Endothelial cell of umbilical vein (primary cell): ENCODE measurements at regions not wholly inside any gene's neighbourhood (a gene's known extent, or its start where the extent isn't known, plus 50 kb on each side); places are given as distances from the start of the nearest gene placed in this dataset.

Experiments
- BruUV-seq: library from RNA; stranded (reverse); fragments of 400-500 nt; replicated peaks from 2 replicates; lab custom pipeline; 2021; lab: Mats Ljungman, UMichigan
- CTCF ChIA-PET: fragments of 300-600, 350-600 bp; sonication (Branson Sonifier 250); formaldehyde crosslinking; loops from one replicate; lab custom pipeline; 2021; ENCODE audit warnings: antibody characterized with exemption, inconsistent platforms; lab: Charles Lee
- POLR2A ChIA-PET: fragments of 300-600, 350-600 bp; sonication (Branson Sonifier 250); formaldehyde crosslinking; loops from one replicate; lab custom pipeline; 2021; ENCODE audit warnings: antibody characterized with exemption, inconsistent platforms; lab: Charles Lee
- DNase-seq: peaks from one replicate; pipeline ENCODE4 v3.0.0-alpha.2; 2011; ENCODE audit warnings: low read depth, low spot score
- FAIRE-seq: peaks from 2 replicates; lab custom pipeline; 2011; peaks lifted over from hg19 to GRCh38; lab: Jason Lieb, UNC
- H2AFZ ChIP-seq: 2 replicates; pipeline ENCODE4 v1.6.0; 2012; ENCODE audit warnings: low read depth, low read length, control low read depth, inconsistent platforms
- H3K27ac ChIP-seq: 2 replicates; pipeline ENCODE4 v1.5.1; 2011; ENCODE audit warnings: low read depth, mild to moderate bottlenecking, control low read depth, low read length, moderate library complexity; ENCODE audit not compliant: insufficient read depth
- H3K27me3 ChIP-seq, 2 experiments: 2 replicates each; pipeline versions ENCODE4 v1.6.0 to v1.6.1; 2011; ENCODE audit warnings: low read length in 2 of 2, mixed read lengths in 1 of 2; ENCODE audit not compliant: control insufficient read depth in 2 of 2, insufficient read depth in 2 of 2
- H3K36me3 ChIP-seq, 2 experiments: 2 replicates in 1 of 2; 3 replicates in 1 of 2; pipeline ENCODE4 v1.5.1; 2011; ENCODE audit warnings: low read length in 2 of 2, mild to moderate bottlenecking in 1 of 2, moderate library complexity in 1 of 2; ENCODE audit not compliant: control insufficient read depth in 2 of 2, insufficient read depth in 2 of 2; ENCODE audit errors: extremely low read depth in 1 of 2
- H3K4me1 ChIP-seq: 3 replicates; pipeline ENCODE4 v1.5.1; 2011; ENCODE audit warnings: mild to moderate bottlenecking, low read length; ENCODE audit not compliant: control insufficient read depth, insufficient read depth; ENCODE audit errors: extremely low read depth
- H3K4me2 ChIP-seq: 2 replicates; pipeline ENCODE4 v1.6.1; 2011; ENCODE audit warnings: low read length, control low read depth, mixed read lengths; ENCODE audit not compliant: insufficient read depth
- H3K4me3 ChIP-seq, 3 experiments: fragments of 200-600 bp in 1 of 3; sonication (generic), shearing (Covaris generic) in 1 of 3; replicated peaks in 1 of 3; 2 replicates each; pipeline ENCODE4 v1.5.1; 2011 to 2016; ENCODE audit warnings: control low read depth in 3 of 3, low read length in 3 of 3, mild to moderate bottlenecking in 2 of 3, inconsistent platforms in 1 of 3, low read depth in 1 of 3, moderate library complexity in 1 of 3; ENCODE audit not compliant: insufficient read depth in 1 of 3
- H3K79me2 ChIP-seq: 2 replicates; pipeline ENCODE4 v1.6.0; 2012; ENCODE audit warnings: low read length, inconsistent platforms; ENCODE audit not compliant: control insufficient read depth, insufficient read depth
- H3K9ac ChIP-seq: replicated peaks from 2 replicates; pipeline ENCODE3; 2011; ENCODE audit warnings: low read length, control low read depth; ENCODE audit not compliant: insufficient read depth; ENCODE audit errors: extremely low read depth
- H3K9me1 ChIP-seq: replicated peaks from 3 replicates; pipeline ENCODE4 v1.6.0; 2011; ENCODE audit warnings: mild to moderate bottlenecking, low read length; ENCODE audit not compliant: control insufficient read depth, insufficient read depth; ENCODE audit errors: extremely low read depth
- H3K9me3 ChIP-seq: replicated peaks from 2 replicates; pipeline ENCODE4 v1.5.1; 2012; ENCODE audit warnings: low read length, inconsistent platforms; ENCODE audit not compliant: control insufficient read depth, insufficient read depth
- H4K20me1 ChIP-seq: replicated peaks from 2 replicates; pipeline ENCODE3; 2011; ENCODE audit warnings: mild to moderate bottlenecking, low read length; ENCODE audit not compliant: control insufficient read depth, insufficient read depth; ENCODE audit errors: extremely low read depth
- CTCF ChIP-seq, 2 donors: IDR thresholded peaks; 1 replicate in 1 of 2; 2 replicates in 1 of 2; pipeline ENCODE4 v1.5.1; 2011; ENCODE audit warnings: low read length in 2 of 2, mild to moderate bottlenecking in 2 of 2, moderate library complexity in 2 of 2, control low read depth in 1 of 2, inconsistent platforms in 1 of 2, low read depth in 1 of 2; ENCODE audit not compliant: insufficient read depth in 1 of 2; ENCODE audit errors: extremely low read depth in 1 of 2
- EZH2 ChIP-seq: IDR thresholded peaks from 2 replicates; pipeline ENCODE4 v1.6.1; 2012; ENCODE audit warnings: borderline replicate concordance, low read depth, mild to moderate bottlenecking, moderate library complexity, low read length, inconsistent platforms; ENCODE audit not compliant: severe bottlenecking
- FOS ChIP-seq: IDR thresholded peaks from 2 replicates; pipeline ENCODE4 v1.6.1; 2011; ENCODE audit warnings: mild to moderate bottlenecking, low read length, moderate library complexity, borderline replicate concordance; ENCODE audit not compliant: insufficient read depth
- GATA2 ChIP-seq: IDR thresholded peaks from 2 replicates; pipeline ENCODE4 v1.7.0; 2011; ENCODE audit warnings: low read depth, mild to moderate bottlenecking, moderate library complexity, mixed read lengths, low read length; ENCODE audit not compliant: insufficient read length, insufficient read depth
- JUN ChIP-seq: IDR thresholded peaks from 2 replicates; pipeline ENCODE4 v1.6.1; 2011; ENCODE audit warnings: borderline replicate concordance, low read depth; ENCODE audit not compliant: insufficient read length, insufficient read depth
- MYC ChIP-seq: IDR thresholded peaks from one replicate; pipeline ENCODE4 v1.6.1; 2011; ENCODE audit warnings: mild to moderate bottlenecking, low read depth, low read length
- POLR2A ChIP-seq: IDR thresholded peaks from 2 replicates; pipeline ENCODE4 v1.6.1; 2012; ENCODE audit warnings: low read depth, mild to moderate bottlenecking, control low read depth, low read length
- POLR2AphosphoS5 ChIP-seq: IDR thresholded peaks from 2 replicates; pipeline ENCODE4 v1.6.1; 2012; ENCODE audit warnings: low read depth, mild to moderate bottlenecking, control low read depth, low read length, moderate library complexity; ENCODE audit not compliant: insufficient read depth
- dilution Hi-C: fragments of 300-500 bp; cut with MboI; formaldehyde crosslinking; loops from one replicate; pipeline ENCODE4 v1.15.0; 2019; ENCODE audit warnings: low sequenced_read_pairs; ENCODE audit not compliant: extremely low pct_ligation_motif_present
- intact Hi-C: fragments of 100-400 bp; cut with micrococcal nuclease; formaldehyde crosslinking; loops from one replicate; pipeline ENCODE4 v1.10.0; 2022
- TF ChIP-seq, protein P1 (sequence below): IDR thresholded peaks from 2 replicates; pipeline ENCODE4 v1.6.1; 2011; ENCODE audit not compliant: insufficient read depth, insufficient read length

DNA sequence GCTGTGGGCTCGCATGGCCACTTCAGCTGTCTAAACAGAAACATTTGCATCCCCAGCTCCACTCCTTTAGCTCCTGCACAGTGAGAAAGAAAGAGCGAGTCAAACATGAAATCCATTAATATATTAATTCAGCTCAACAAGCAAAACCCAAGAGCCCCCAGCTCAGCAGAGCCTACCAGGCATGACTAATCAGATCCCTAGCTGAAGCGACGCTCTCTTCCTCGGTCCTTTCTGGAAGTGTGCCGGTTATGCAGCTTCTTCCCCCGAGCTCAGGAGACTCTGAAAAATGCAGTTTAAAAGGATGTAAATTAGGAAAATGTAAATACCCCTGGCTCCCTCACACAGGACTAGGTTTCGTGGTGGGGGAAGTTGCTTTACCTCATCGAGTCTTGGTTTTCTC, 221.5 kb downstream of the ANKRD30B start:
- DNase-seq, result no peak
- Histone ChIP-seq H3K4me3 (no peak overlapping the region), H3K36me3 (no peaks in the 10 kb centered on the region), H4K20me1 (no peaks in the 10 kb centered on the region), H3K27ac (no peak overlapping the region), H3K9ac (no peak overlapping the region), H2AFZ (no peak overlapping the region), H3K79me2 (no peaks in the 10 kb centered on the region), H3K9me1 (no peaks in the 10 kb centered on the region), H3K4me1 (peaks cover 26% of the 10 kb centered on the region), H3K9me3 (no peaks in the 10 kb centered on the region), H3K4me2 (no peak overlapping the region), H3K27me3 (no peaks in the 10 kb centered on the region)
- dilution Hi-C loops, result no loop called here
- intact Hi-C loops, result no loop called here
- no TSS peak for BruUV-seq
- peak; percentile 49 for FAIRE-seq
- POLR2A ChIA-PET, result no interaction called here
- CTCF ChIA-PET, result interaction anchor here (1.8 kb wide), 1 partner anchor 9 kb away, joined by 4 read pairs; no protein-coding TSS in a partner anchor
- TF ChIP-seq GATA2, result no peak
- TF ChIP-seq POLR2A, result no peak
- no peak for TF ChIP-seq JUN
- TF ChIP-seq CTCF (IDR thresholded peaks at IDR 0.05; ENCODE audit: extremely low read depth in 1 of 2, insufficient read depth in 1 of 2, low read depth in 1 of 2, low read length in 2 of 2), result no peak
- TF ChIP-seq EZH2, result no peak
- TF ChIP-seq, protein P1, sequence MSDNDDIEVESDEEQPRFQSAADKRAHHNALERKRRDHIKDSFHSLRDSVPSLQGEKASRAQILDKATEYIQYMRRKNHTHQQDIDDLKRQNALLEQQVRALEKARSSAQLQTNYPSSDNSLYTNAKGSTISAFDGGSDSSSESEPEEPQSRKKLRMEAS, result no peak
- TF ChIP-seq FOS, result no peak
- TF ChIP-seq MYC, result no peak
- no peak for TF ChIP-seq POLR2AphosphoS5
